GM10266 (cell line): ENCODE measurements at regions not wholly inside any gene's neighbourhood (a gene's known extent, or its start where the extent isn't known, plus 50 kb on each side); places are given as distances from the start of the nearest gene placed in this dataset.
"Not testable (repeated sequence)": the region's sequence is repeated elsewhere in the genome, so short reads cannot be mapped to it uniquely, and the experiment has no call there.

Source experiments
- DNase-seq: peaks from one replicate; pipeline ENCODE4 v3.0.0; 2012; ENCODE audit errors: extremely low spot score
- CTCF ChIP-seq: IDR thresholded peaks from 2 replicates; pipeline ENCODE4 v1.5.1; 2012; ENCODE audit warnings: mild to moderate bottlenecking, low read depth; ENCODE audit not compliant: control insufficient read depth, insufficient read depth; ENCODE audit errors: missing control alignments

GRCh38 chr4:60656171-60656570 is 544.0 kb upstream of the ADGRL3 start:
- TF ChIP-seq CTCF, result no peak
- no peak for DNase-seq

- DNase-seq, result no peak
- TF ChIP-seq CTCF, result no peak
Observed at GRCh38 chr4:60657041-60657440, 543.1 kb upstream of the ADGRL3 start.

- TF ChIP-seq CTCF, result no peak
- no peak for DNase-seq
Observed at GRCh38 chr4:60657807-60658206, 542.3 kb upstream of the ADGRL3 start.

- no peak for TF ChIP-seq CTCF
- DNase-seq, result no peak
Observed at GRCh38 chr4:60663769-60664168, 536.4 kb upstream of the ADGRL3 start.

- TF ChIP-seq CTCF, result no peak
- DNase-seq, result no peak
Observed at GRCh38 chr4:60682901-60683300, 517.2 kb upstream of the ADGRL3 start.

- no peak for TF ChIP-seq CTCF
- DNase-seq, result no peak
Observed at GRCh38 chr4:60683357-60683756, 516.8 kb upstream of the ADGRL3 start.

- TF ChIP-seq CTCF, result no peak
- no peak for DNase-seq
Observed at GRCh38 chr4:60683973-60684372, 516.2 kb upstream of the ADGRL3 start.

GRCh38 chr4:60696062-60696461 is 504.1 kb upstream of the ADGRL3 start:
- not testable (repeated sequence) for DNase-seq
